ENCODE measurements at regions not wholly inside any gene's neighbourhood (a gene's known extent, or its start where the extent isn't known, plus 50 kb on each side); places are given as distances from the start of the nearest gene placed in this dataset.
"Not testable (repeated sequence)": the region's sequence is repeated elsewhere in the genome, so short reads cannot be mapped to it uniquely, and the experiment has no call there.

- DNase-seq (ENCODE audit: low spot score): no peak
Observed at GRCh38 chr4:107562316-107562715, 157.7 kb downstream of the PAPSS1 start.

DNA sequence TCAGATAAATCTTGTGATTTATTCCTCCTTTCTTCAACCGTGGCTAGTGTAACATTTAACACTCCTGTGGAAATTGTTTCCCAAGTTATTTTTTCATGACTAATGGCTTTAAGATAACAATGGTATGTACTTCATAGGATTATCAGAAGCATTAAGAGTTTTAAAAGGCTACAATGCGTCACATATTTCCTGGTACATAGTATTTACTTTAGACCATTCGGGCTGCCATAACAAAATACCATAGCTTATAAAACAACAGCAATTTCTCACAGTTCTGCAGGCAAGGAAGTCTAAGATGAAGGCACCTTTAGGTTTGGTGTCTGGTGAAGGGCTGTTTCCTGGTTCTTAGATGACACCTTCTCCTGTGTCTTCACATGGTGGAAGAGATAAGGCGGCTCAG lies 158.6 kb downstream of the PAPSS1 start:
- DNase-seq (ENCODE audit: low spot score): no peak

- no peak for DNase-seq (ENCODE audit: low spot score)
Observed at GRCh38 chr4:107559653-107560052, 160.4 kb downstream of the PAPSS1 start.

DNA sequence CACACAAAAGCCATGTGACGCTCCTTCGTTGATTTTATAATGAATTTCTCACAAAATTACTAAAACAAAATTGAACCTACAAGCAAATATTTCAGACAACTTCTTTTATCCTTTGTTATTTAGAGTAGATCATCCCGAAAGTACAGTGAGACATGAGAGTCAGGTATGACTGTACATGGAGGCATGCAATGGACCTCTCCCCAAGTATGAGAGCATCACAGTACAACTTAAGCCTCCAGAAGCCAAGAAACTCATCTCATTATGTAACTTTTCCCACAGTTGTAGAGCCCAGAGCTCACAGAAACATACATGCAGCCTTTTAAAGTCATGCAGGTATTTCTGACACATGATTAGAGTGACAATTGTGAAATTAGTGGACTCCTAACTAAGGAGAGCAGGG lies 167.7 kb downstream of the PAPSS1 start:
- no peak for DNase-seq (ENCODE audit: low spot score)

DNA sequence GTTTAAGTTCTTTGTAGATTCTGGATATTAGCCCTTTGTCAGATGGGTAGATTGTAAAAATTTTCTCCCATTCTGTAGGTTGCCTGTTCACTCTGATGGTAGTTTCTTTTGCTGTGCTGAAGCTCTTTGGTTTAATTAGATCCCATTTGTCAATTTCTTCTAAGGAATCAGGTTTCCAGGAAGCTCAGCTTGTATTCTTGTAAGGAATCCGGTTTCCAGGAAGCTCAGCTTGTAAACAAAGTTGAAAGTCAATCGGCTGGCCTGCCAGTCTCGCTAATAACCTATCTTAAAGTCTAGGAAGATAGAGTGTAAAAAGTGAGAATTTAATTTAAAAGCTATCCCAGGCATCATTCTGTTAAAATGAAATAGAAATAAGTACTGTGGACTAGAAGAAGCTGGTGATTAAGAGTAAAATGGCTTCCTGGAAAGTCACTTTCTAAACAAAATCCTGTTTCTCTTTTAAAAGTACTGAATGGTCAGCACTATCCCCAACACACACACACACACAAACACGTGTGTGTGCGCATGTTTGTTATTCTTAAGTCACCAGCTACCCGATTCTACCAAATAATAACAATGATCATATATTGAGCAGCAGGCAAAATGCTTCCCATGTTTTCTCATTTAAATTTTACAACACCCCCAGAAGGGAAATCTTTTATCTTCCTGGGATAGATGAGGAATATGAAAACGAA lies 171.7 kb downstream of the PAPSS1 start:
- DNase-seq (ENCODE audit: low spot score): no peak

GRCh38 chr4:107546638-107547037 lies 173.4 kb downstream of the PAPSS1 start:
- no peak for DNase-seq (ENCODE audit: low spot score)

GRCh38 chr4:107541511-107541910 lies 178.5 kb downstream of the PAPSS1 start:
- no peak for DNase-seq (ENCODE audit: low spot score)

- DNase-seq (ENCODE audit: low spot score): no peak
Observed at GRCh38 chr4:107531927-107532326, 188.1 kb downstream of the PAPSS1 start.

DNA sequence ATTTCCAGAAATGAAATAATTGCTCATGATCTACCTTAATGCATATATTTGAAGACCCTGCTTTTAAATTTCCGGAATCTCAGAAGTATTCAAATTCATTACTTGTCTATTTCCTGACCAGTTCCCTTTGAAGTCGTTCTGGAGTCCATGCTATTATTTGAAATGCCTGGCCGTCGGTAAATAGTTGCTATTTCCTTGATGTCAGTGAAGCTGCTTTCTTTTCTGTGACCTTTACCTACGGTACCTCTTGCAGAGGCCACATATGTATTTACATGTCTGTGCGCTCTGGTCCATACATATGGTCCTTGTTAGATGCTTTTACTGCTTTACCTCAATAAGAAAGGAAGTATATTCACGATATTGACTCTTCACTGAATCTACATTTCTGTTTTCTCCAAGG lies 199.7 kb downstream of the PAPSS1 start:
- DNase-seq (ENCODE audit: low spot score): no peak

GRCh38 chr4:107519053-107519452 lies 201.0 kb downstream of the PAPSS1 start:
- no peak for DNase-seq (ENCODE audit: low spot score)

- DNase-seq (ENCODE audit: low spot score): no peak
Observed at GRCh38 chr4:107518076-107518475, 202.0 kb downstream of the PAPSS1 start.

GRCh38 chr4:107512549-107512948 lies 207.5 kb downstream of the PAPSS1 start:
- no peak for DNase-seq (ENCODE audit: low spot score)

GRCh38 chr4:107509615-107510014 lies 210.4 kb downstream of the PAPSS1 start:
- DNase-seq (ENCODE audit: low spot score): no peak

GRCh38 chr4:107500551-107500950 lies 219.5 kb downstream of the PAPSS1 start:
- no peak for DNase-seq (ENCODE audit: low spot score)

- no peak for DNase-seq (ENCODE audit: low spot score)
Observed at GRCh38 chr4:107497054-107497453, 223.0 kb downstream of the PAPSS1 start.

DNA sequence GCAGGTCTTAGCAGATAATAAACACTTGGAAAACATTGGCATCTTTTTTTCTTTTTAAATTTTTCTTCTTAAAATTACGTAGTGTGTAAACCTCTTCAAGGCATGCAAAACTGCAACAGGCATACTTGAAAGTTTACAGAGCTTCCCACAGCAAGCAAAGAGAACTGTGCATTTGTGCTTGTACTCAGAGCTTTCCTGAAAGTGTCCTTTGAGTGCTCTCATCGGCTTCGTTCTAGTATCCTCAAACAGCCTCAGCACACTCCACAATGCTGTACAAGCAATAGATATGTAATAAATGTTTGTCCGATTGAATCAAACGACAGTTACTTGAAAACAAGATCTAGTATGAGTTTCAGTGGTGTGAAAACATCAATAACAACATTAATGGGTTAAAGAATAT lies 227.5 kb downstream of the PAPSS1 start:
- no peak for DNase-seq (ENCODE audit: low spot score)

GRCh38 chr4:107490116-107490515 lies 229.9 kb downstream of the PAPSS1 start:
- no peak for DNase-seq (ENCODE audit: low spot score)

- DNase-seq (ENCODE audit: low spot score): not testable (repeated sequence)
Observed at GRCh38 chr4:107483621-107484020, 236.4 kb downstream of the PAPSS1 start.

DNA sequence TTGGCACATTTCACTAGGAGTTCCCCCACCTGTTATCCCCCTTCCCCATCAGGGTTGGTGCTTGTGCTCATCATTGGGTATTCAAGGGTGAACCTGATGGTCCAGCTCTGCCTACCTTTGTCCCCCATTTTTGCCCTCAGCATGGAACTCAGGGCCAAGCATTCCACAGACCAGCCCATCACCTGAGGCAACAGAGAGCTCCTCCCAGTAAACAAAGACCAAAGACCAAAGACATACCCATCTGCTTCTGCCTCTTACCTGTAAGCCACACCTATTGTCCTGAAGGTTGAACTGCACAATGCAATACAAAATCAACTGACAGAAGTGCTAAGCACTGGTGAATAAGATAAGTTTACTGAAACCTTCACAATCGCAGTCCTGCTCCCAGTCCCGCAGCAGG lies 237.5 kb downstream of the PAPSS1 start:
- DNase-seq (ENCODE audit: low spot score): no peak

GRCh38 chr4:107478327-107478980 lies 241.6 kb downstream of the PAPSS1 start:
- DNase-seq (ENCODE audit: low spot score): no peak

- no peak for DNase-seq (ENCODE audit: low spot score)
Observed at GRCh38 chr4:107473126-107473525, 246.9 kb downstream of the PAPSS1 start.

DNA sequence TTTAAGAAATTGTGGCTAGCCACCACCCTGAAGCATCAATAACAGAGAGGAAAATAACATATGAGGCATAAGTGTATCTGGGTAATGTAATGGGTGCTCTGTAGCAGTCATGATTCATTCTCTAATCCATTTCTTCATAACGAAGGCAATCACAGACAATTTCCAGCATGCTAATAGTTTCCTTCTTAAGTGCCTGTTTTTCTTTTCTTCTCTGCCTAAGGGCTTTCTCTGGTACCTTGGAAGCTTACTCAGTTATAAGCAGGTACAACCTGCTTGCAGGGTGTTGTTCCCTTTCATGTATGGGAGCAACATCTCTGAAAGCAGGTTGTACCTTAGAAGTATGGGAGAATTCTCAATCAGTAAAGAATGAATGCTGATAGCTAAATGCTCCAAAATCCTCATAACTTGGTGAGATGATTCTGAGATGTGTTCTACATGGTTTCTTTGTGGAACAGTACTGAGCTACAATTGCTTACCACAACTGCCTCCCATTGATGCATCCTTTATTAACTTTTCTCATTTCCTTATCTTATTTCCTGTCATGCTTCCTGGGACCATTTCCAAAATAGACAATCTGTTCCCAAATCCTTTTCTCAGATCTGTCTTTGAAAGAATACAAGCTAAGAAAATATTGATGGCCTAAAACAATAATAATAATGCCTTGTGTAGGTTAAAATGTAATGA lies 247.6 kb downstream of the PAPSS1 start:
- DNase-seq (ENCODE audit: low spot score): no peak

GRCh38 chr4:107470173-107470572 lies 249.9 kb downstream of the PAPSS1 start:
- no peak for DNase-seq (ENCODE audit: low spot score)
